GM21737 (cell line): ENCODE measurements at regions not wholly inside any gene's neighbourhood (a gene's known extent, or its start where the extent isn't known, plus 50 kb on each side); places are given as distances from the start of the nearest gene placed in this dataset.
"Not testable (repeated sequence)": the region's sequence is repeated elsewhere in the genome, so short reads cannot be mapped to it uniquely, and the experiment has no call there.

Experiments
- ATAC-seq: cut with Tn5 transposase; IDR thresholded peaks from one replicate; pipeline ENCODE4 v1.9.1; 2021; ENCODE audit warnings: mild to moderate bottlenecking, moderate library complexity; ENCODE audit not compliant: unreplicated experiment

DNA sequence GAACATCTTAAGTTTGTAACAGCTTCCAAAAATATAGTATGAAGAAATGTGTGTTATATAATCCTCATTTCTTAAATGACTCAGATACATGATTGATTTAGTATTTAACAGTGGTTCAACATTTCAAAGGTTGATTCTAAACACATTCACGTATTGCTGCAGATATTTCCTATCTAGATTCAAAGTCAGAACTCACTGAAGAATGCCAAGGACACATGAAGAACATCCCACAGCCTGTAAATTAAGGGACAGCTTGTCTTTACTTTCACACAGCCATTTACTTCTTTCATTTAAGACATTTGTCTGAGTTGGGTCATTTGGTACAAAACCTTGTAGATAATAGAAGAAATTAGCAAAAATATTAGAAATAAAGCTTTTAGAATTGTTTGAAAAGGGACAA, 66.9 kb upstream of the CPSF6 start:
- ATAC-seq, result no peak

DNA sequence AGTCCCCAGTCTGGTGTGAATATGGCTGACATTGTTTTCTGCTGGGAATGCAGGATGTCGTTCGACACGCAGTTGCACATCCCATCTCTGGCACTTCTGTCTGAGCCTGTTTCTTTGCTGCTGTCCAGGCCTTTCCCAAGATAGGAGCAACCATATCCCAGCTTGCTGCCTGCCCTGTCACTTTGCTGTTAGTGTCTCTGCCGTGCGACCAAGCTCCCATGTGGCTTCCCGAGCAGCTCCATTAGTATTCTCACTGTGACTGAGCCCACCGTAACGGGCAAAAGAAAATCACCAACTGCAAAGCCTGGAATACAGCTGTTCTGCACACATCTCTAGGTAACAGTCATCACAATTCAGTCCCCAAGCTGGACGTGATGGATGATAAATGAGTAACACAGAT, 66.0 kb upstream of the CPSF6 start:
- no peak for ATAC-seq

- no peak for ATAC-seq
These were observed 59.6 kb upstream of the CPSF6 start for GRCh38 chr12:69179786-69180185.

GRCh38 chr12:69187572-69187971, 51.8 kb upstream of the CPSF6 start:
- not testable (repeated sequence) for ATAC-seq

- ATAC-seq, result no peak
These were observed 49.9 kb upstream of the CPSF6 start for GRCh38 chr12:69189378-69189978.
